ENCODE measurements at regions not wholly inside any gene's neighbourhood (a gene's known extent, or its start where the extent isn't known, plus 50 kb on each side); places are given as distances from the start of the nearest gene placed in this dataset.

DNA sequence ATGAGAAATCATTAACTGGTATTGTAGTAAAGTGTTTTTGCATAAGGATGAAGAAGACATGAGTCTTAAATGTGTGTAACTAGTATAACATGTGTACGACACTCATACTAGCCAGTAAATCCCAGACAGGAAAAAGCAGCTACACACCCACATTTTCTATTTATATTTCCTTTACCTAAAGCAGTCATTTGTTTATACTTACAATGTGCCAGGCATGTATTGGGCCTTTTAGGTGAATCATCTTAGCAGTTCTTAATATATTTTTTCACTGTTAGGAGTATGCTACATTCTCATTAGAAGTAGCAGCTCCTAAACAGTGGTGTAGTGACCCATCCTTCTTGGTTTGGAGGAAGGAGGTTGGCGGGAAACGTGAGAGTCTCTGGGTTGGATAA is 55.8 kb upstream of the TMC1 start (continued):
- TF ChIP-seq, protein P1, sequence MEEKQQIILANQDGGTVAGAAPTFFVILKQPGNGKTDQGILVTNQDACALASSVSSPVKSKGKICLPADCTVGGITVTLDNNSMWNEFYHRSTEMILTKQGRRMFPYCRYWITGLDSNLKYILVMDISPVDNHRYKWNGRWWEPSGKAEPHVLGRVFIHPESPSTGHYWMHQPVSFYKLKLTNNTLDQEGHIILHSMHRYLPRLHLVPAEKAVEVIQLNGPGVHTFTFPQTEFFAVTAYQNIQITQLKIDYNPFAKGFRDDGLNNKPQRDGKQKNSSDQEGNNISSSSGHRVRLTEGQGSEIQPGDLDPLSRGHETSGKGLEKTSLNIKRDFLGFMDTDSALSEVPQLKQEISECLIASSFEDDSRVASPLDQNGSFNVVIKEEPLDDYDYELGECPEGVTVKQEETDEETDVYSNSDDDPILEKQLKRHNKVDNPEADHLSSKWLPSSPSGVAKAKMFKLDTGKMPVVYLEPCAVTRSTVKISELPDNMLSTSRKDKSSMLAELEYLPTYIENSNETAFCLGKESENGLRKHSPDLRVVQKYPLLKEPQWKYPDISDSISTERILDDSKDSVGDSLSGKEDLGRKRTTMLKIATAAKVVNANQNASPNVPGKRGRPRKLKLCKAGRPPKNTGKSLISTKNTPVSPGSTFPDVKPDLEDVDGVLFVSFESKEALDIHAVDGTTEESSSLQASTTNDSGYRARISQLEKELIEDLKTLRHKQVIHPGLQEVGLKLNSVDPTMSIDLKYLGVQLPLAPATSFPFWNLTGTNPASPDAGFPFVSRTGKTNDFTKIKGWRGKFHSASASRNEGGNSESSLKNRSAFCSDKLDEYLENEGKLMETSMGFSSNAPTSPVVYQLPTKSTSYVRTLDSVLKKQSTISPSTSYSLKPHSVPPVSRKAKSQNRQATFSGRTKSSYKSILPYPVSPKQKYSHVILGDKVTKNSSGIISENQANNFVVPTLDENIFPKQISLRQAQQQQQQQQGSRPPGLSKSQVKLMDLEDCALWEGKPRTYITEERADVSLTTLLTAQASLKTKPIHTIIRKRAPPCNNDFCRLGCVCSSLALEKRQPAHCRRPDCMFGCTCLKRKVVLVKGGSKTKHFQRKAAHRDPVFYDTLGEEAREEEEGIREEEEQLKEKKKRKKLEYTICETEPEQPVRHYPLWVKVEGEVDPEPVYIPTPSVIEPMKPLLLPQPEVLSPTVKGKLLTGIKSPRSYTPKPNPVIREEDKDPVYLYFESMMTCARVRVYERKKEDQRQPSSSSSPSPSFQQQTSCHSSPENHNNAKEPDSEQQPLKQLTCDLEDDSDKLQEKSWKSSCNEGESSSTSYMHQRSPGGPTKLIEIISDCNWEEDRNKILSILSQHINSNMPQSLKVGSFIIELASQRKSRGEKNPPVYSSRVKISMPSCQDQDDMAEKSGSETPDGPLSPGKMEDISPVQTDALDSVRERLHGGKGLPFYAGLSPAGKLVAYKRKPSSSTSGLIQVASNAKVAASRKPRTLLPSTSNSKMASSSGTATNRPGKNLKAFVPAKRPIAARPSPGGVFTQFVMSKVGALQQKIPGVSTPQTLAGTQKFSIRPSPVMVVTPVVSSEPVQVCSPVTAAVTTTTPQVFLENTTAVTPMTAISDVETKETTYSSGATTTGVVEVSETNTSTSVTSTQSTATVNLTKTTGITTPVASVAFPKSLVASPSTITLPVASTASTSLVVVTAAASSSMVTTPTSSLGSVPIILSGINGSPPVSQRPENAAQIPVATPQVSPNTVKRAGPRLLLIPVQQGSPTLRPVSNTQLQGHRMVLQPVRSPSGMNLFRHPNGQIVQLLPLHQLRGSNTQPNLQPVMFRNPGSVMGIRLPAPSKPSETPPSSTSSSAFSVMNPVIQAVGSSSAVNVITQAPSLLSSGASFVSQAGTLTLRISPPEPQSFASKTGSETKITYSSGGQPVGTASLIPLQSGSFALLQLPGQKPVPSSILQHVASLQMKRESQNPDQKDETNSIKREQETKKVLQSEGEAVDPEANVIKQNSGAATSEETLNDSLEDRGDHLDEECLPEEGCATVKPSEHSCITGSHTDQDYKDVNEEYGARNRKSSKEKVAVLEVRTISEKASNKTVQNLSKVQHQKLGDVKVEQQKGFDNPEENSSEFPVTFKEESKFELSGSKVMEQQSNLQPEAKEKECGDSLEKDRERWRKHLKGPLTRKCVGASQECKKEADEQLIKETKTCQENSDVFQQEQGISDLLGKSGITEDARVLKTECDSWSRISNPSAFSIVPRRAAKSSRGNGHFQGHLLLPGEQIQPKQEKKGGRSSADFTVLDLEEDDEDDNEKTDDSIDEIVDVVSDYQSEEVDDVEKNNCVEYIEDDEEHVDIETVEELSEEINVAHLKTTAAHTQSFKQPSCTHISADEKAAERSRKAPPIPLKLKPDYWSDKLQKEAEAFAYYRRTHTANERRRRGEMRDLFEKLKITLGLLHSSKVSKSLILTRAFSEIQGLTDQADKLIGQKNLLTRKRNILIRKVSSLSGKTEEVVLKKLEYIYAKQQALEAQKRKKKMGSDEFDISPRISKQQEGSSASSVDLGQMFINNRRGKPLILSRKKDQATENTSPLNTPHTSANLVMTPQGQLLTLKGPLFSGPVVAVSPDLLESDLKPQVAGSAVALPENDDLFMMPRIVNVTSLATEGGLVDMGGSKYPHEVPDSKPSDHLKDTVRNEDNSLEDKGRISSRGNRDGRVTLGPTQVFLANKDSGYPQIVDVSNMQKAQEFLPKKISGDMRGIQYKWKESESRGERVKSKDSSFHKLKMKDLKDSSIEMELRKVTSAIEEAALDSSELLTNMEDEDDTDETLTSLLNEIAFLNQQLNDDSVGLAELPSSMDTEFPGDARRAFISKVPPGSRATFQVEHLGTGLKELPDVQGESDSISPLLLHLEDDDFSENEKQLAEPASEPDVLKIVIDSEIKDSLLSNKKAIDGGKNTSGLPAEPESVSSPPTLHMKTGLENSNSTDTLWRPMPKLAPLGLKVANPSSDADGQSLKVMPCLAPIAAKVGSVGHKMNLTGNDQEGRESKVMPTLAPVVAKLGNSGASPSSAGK (IDR thresholded peaks at IDR 0.05) = no peak

Data from K562 (cell line).